Ishikawa (cell line): ENCODE measurements at regions not wholly inside any gene's neighbourhood (a gene's known extent, or its start where the extent isn't known, plus 50 kb on each side); places are given as distances from the start of the nearest gene placed in this dataset.

ENCODE experiments used
- CEBPB ChIP-seq: IDR thresholded peaks from 2 replicates; pipeline ENCODE4 v1.6.1; 2012
- CREB1 ChIP-seq: IDR thresholded peaks from 2 replicates; pipeline ENCODE4 v1.6.1; 2012; ENCODE audit warnings: low read depth
- EGR1 ChIP-seq: IDR thresholded peaks from 2 replicates; pipeline ENCODE4 v1.6.1; 2012
- EP300 ChIP-seq: IDR thresholded peaks from 2 replicates; pipeline ENCODE4 v1.6.1; 2012; ENCODE audit warnings: borderline replicate concordance
- FOXM1 ChIP-seq: IDR thresholded peaks from 2 replicates; pipeline ENCODE4 v1.6.1; 2012; ENCODE audit warnings: low read depth, borderline replicate concordance
- NFIC ChIP-seq: IDR thresholded peaks from 2 replicates; pipeline ENCODE4 v1.6.1; 2012
- RAD21 ChIP-seq: IDR thresholded peaks from 2 replicates; pipeline ENCODE4 v1.6.1; 2012; ENCODE audit warnings: low read depth
- REST ChIP-seq: IDR thresholded peaks from 2 replicates; pipeline ENCODE4 v1.6.1; 2012; ENCODE audit warnings: low read depth, mild to moderate bottlenecking
- TAF1 ChIP-seq: IDR thresholded peaks from 2 replicates; pipeline ENCODE4 v1.6.1; 2012; ENCODE audit warnings: low read depth, mild to moderate bottlenecking
- TCF12 ChIP-seq: IDR thresholded peaks from 2 replicates; pipeline ENCODE4 v1.6.1; 2012; ENCODE audit warnings: low read depth
- TEAD4 ChIP-seq: IDR thresholded peaks from 2 replicates; pipeline ENCODE4 v1.6.1; 2012
- USF1 ChIP-seq: IDR thresholded peaks from 2 replicates; pipeline ENCODE4 v1.6.1; 2012
- YY1 ChIP-seq: IDR thresholded peaks from 2 replicates; pipeline ENCODE4 v1.6.1; 2012; ENCODE audit warnings: low read depth
- ZBTB7A ChIP-seq: IDR thresholded peaks from 2 replicates; pipeline ENCODE4 v1.6.1; 2012; ENCODE audit warnings: low read depth
- TF ChIP-seq, protein P1 (sequence below): IDR thresholded peaks from 2 replicates; pipeline ENCODE4 v1.6.1; 2012

DNA sequence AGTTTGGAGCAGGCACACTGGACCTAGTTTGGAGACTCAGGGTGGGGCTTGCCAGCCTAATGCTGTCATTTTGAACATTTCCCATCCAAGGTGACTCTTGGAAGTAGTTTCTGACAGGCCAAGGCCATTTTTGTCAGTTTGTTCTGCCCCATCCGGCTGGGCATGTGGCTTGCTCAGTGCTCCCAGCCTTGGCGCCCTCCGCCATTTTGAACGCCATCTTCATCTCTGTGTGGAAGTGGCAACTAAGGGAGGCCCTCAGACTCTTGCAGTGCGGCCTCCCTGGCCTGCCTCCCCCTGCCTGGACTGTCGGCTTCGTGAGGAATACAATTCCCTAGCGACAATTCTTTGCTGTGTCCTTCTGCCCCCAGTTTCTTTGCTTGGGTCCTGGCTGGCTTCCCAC lies 150.6 kb upstream of the RGMA start:
- TF ChIP-seq TEAD4 (no peak), TAF1 (no peak), EGR1 (no peak), YY1 (no peak), TCF12 (no peak), FOXM1 (no peak), ZBTB7A (no peak), NFIC (no peak), REST (no peak), EP300 (no peak), CREB1 (no peak), RAD21 (no peak), CEBPB (no peak), USF1 (no peak)
- TF ChIP-seq, protein P1, sequence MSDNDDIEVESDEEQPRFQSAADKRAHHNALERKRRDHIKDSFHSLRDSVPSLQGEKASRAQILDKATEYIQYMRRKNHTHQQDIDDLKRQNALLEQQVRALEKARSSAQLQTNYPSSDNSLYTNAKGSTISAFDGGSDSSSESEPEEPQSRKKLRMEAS = no peak

GRCh38 chr15:93238641-93239040 lies 149.6 kb upstream of the RGMA start:
- TF ChIP-seq YY1 (no peak), EP300 (no peak), TEAD4 (no peak), ZBTB7A (no peak), USF1 (no peak), TAF1 (no peak), FOXM1 (no peak), CEBPB (no peak), TCF12 (no peak), REST (no peak)
- TF ChIP-seq, protein P1 = no peak

DNA sequence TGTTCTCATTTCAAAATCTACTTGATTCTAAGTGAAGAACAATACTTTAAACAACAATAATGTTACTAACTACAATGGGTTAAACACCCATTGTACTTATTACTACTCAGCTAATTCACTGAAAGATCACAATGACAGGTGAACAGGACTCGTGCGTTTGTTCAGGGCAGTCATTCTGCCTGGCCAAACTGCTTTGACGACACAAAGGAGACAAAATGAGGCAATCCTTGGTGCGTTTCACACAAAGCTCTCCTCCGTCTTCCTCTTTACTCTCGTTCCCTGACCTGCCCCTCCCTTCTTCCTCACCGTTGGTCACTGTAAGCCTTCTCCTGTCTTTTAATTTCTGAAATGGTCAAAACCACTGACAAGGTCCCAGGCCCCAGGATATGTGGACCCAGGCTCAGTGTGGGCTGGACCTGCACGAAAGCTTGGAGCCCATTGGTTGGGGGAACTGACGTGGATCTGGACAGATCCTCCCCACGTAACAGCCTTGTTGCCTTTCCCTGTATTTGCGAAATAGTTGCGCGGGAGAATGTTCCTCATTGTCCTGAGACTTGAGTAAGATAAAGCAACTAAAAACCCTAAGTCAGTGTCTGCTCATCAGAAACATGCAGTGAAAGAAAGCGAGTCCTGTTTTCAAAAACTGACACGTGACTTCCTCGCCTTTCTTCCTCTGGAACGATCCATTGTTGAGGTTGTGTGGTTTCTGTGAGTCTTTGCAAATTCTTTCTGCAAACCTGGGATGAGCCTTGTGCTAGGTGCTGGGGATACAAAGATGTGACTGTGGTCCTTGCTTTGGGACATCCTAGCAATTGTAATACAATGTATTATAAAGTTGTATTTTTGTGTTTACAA lies 147.1 kb upstream of the RGMA start:
- TF ChIP-seq TAF1 (no peak), TEAD4 (no peak), TCF12 (no peak), ZBTB7A (no peak), CREB1 (no peak), RAD21 (no peak), NFIC (no peak), EP300 (no peak), FOXM1 (no peak), EGR1 (no peak), CEBPB (no peak)
- TF ChIP-seq, protein P1 = no peak

GRCh38 chr15:93235269-93235668 lies 146.3 kb upstream of the RGMA start:
- TF ChIP-seq USF1 = no peak
- no peak for TF ChIP-seq FOXM1
- TF ChIP-seq RAD21 = no peak
- TF ChIP-seq ZBTB7A = no peak
- no peak for TF ChIP-seq EGR1
- TF ChIP-seq REST = no peak
- no peak for TF ChIP-seq TEAD4
- TF ChIP-seq CREB1 = no peak
- no peak for TF ChIP-seq TAF1
- TF ChIP-seq TCF12 = no peak
- no peak for TF ChIP-seq NFIC
- no peak for TF ChIP-seq EP300
- no peak for TF ChIP-seq YY1
- TF ChIP-seq CEBPB = no peak
- TF ChIP-seq, protein P1 = no peak
